ENCODE measurements at regions not wholly inside any gene's neighbourhood (a gene's known extent, or its start where the extent isn't known, plus 50 kb on each side); places are given as distances from the start of the nearest gene placed in this dataset.

- Histone ChIP-seq H3K14ac (ENCODE audit: insufficient read length) (no peak overlapping the region), H3K56ac (replicated peaks; ENCODE audit: insufficient read length, low read depth, low read length) (no peak overlapping the region), H4K8ac (ENCODE audit: extremely low read depth, insufficient read depth, low read length) (no peak overlapping the region), H3K79me2 (ENCODE audit: control insufficient read depth in 1 of 2, insufficient read depth in 2 of 2, low read length in 2 of 2) (no peaks in the 10 kb centered on the region), H3K18ac (ENCODE audit: extremely low read depth, low read length) (no peak overlapping the region), H2BK20ac (ENCODE audit: low read length) (no peak overlapping the region), H2BK12ac (ENCODE audit: low read depth, low read length) (no peak overlapping the region), H4K20me1 (replicated peaks in 1 of 2; ENCODE audit: control insufficient read depth in 1 of 2, insufficient read depth in 2 of 2, low read length in 2 of 2) (no peaks in the 10 kb centered on the region), H3K36me3 (ENCODE audit: control insufficient read depth in 2 of 4, insufficient read depth in 4 of 4, low read length in 3 of 4) (no peaks in the 10 kb centered on the region), H3K4ac (replicated peaks; ENCODE audit: insufficient read length, low read depth, low read length) (no peak overlapping the region), H3K23me2 (ENCODE audit: low read depth, low read length) (0 out of 2 replicates have a peak, but pooled peaks cover 1% of the 10 kb centered on the region), H4K5ac (ENCODE audit: insufficient read length, low read depth, low read length) (no peak overlapping the region), H2AK5ac (ENCODE audit: low read depth, low read length) (no peak overlapping the region), H2BK15ac (ENCODE audit: low read length) (no peak overlapping the region), H3K27ac (ENCODE audit: low read depth, low read length) (no peak overlapping the region), H3K4me2 (ENCODE audit: insufficient read depth in 1 of 2, low read depth in 2 of 2, low read length in 2 of 2) (no peak overlapping the region), H3K27me3 (replicated peaks in 1 of 4; ENCODE audit: control insufficient read depth in 3 of 4, extremely low read depth in 1 of 4, insufficient read depth in 3 of 4, low read length in 3 of 4) (peaks cover 0 to 1% (median under 1%) of the 10 kb centered on the region in 4 experiments; a peak in 4 of 7 replicates), H3K4me1 (replicated peaks in 1 of 4; ENCODE audit: control insufficient read depth in 3 of 4, insufficient read depth in 4 of 4, low read length in 3 of 4) (no peaks in the 10 kb centered on the region), H3K9ac (replicated peaks in 1 of 4; ENCODE audit: extremely low read depth in 1 of 4, low read depth in 3 of 4, low read length in 3 of 4) (no peak overlapping the region), H3K9me3 (ENCODE audit: insufficient read depth in 2 of 2, low read depth in 1 of 2, low read length in 1 of 2) (no peaks in the 10 kb centered on the region), H3K79me1 (ENCODE audit: low read depth, low read length) (no peaks in the 10 kb centered on the region), H4K91ac (replicated peaks; ENCODE audit: insufficient read length, low read length) (no peak overlapping the region), H2BK5ac (ENCODE audit: low read depth, low read length) (no peak overlapping the region), H2BK120ac (replicated peaks; ENCODE audit: low read depth, low read length) (no peak overlapping the region), H3K4me3 (ENCODE audit: extremely low read depth in 1 of 4, insufficient read depth in 2 of 4, low read depth in 3 of 4, low read length in 4 of 4) (no peak overlapping the region), H3K23ac (ENCODE audit: insufficient read length) (no peak overlapping the region), H2AFZ (ENCODE audit: low read length) (no peak overlapping the region)
- DNase-seq (ENCODE audit: low read depth in 1 of 2, low spot score in 2 of 2): no peak
- FAIRE-seq: no peak
- ChIA-PET POLR2A (ENCODE audit: partially characterized antibody) (no interaction called here), CTCF (ENCODE audit: partially characterized antibody) (interaction anchor here (1.6 kb wide), 1 partner anchor 12 kb away, joined by 3 read pairs; no protein-coding TSS in a partner anchor)
- WGBS, 2 experiments (ENCODE audit: extremely low coverage in 1 of 2, insufficient coverage in 1 of 2, insufficient read length in 1 of 2, insufficient replicate concordance in 2 of 2, low coverage in 1 of 2, low lambda C conversion rate in 2 of 2, missing lambda C conversion rate in 1 of 2): 92% methylated on average over 2 of the region's 2 CpGs; no CpG with 5 or more reads in 1 of the 2 experiments
- TF ChIP-seq SUZ12 (IDR thresholded peaks at IDR 0.05; ENCODE audit: low read length): no peak
- no peak for TF ChIP-seq RXRA (IDR thresholded peaks at IDR 0.05; ENCODE audit: insufficient read depth, low read depth, low read length)
- no peak for TF ChIP-seq SIN3A (conservative IDR thresholded peaks at IDR 0.05 in 1 of 2, IDR thresholded peaks at IDR 0.05 in 1 of 2; ENCODE audit: low read depth in 1 of 2, low read length in 2 of 2)
- TF ChIP-seq SP2 (IDR thresholded peaks at IDR 0.05; ENCODE audit: low read length): no peak
- TF ChIP-seq, protein P1, sequence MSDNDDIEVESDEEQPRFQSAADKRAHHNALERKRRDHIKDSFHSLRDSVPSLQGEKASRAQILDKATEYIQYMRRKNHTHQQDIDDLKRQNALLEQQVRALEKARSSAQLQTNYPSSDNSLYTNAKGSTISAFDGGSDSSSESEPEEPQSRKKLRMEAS (IDR thresholded peaks at IDR 0.05): no peak
- no peak for TF ChIP-seq KDM5A (IDR thresholded peaks at IDR 0.05; ENCODE audit: low read length)
- no peak for TF ChIP-seq EGR1 (IDR thresholded peaks at IDR 0.05; ENCODE audit: borderline replicate concordance, low read depth, low read length)
- no peak for TF ChIP-seq JUND (IDR thresholded peaks at IDR 0.05; ENCODE audit: low read length)
- TF ChIP-seq SP1 (IDR thresholded peaks at IDR 0.05; ENCODE audit: low read depth, low read length): no peak
- no peak for TF ChIP-seq SRF (IDR thresholded peaks at IDR 0.05; ENCODE audit: low read depth, low read length)
Measured at GRCh38 chr1:161432091-161432490, 64.4 kb upstream of the CFAP126 start.

All from H1 (cell line).